ENCODE measurements at regions not wholly inside any gene's neighbourhood (a gene's known extent, or its start where the extent isn't known, plus 50 kb on each side); places are given as distances from the start of the nearest gene placed in this dataset.
A peak's percentile ranks its signal among the peaks of the same experiment; 100 is the strongest.

DNA sequence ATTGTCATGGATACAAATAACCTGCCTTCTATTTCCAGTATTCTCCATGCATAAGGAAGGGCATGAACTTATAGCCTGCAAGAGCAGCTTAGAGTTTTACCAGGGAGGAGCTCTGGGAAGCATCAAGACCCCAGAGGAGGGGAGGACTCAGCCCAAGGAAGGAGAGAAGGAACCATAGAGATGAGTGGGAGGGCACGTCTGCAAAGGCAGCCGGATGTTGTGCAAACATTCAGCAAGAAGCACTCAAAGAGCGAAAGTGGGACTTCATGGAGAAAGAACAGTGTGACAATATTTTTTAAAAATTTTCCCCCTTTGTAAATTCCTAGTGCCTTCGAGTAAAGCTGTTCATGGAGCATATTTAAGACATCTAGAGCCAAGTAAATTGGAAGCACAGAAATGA is 270.1 kb upstream of the PTGER4 start:
- no peaks in the 10 kb centered on the region for H3K36me3 ChIP-seq (ENCODE audit: control insufficient read depth, insufficient read depth, low read length)
- TF ChIP-seq, protein P1, sequence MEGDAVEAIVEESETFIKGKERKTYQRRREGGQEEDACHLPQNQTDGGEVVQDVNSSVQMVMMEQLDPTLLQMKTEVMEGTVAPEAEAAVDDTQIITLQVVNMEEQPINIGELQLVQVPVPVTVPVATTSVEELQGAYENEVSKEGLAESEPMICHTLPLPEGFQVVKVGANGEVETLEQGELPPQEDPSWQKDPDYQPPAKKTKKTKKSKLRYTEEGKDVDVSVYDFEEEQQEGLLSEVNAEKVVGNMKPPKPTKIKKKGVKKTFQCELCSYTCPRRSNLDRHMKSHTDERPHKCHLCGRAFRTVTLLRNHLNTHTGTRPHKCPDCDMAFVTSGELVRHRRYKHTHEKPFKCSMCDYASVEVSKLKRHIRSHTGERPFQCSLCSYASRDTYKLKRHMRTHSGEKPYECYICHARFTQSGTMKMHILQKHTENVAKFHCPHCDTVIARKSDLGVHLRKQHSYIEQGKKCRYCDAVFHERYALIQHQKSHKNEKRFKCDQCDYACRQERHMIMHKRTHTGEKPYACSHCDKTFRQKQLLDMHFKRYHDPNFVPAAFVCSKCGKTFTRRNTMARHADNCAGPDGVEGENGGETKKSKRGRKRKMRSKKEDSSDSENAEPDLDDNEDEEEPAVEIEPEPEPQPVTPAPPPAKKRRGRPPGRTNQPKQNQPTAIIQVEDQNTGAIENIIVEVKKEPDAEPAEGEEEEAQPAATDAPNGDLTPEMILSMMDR (IDR thresholded peaks at IDR 0.05), result no peak
- no peaks in the 10 kb centered on the region for H3K9me3 ChIP-seq (ENCODE audit: control insufficient read depth, low read length)
- no peaks in the 10 kb centered on the region for H3K79me2 ChIP-seq
- H3K9ac ChIP-seq, result no peak overlapping the region
- no peak overlapping the region for H3K27ac ChIP-seq
- H3K4me3 ChIP-seq (ENCODE audit: low read depth, low read length), result no peak overlapping the region
- no peaks in the 10 kb centered on the region for H3K4me1 ChIP-seq
- H3K27me3 ChIP-seq (ENCODE audit: control insufficient read depth, insufficient read depth, low read length), result no peaks in the 10 kb centered on the region
- no peak overlapping the region for H2AFZ ChIP-seq
- H3K4me2 ChIP-seq (ENCODE audit: low read length), result no peak overlapping the region

DNA sequence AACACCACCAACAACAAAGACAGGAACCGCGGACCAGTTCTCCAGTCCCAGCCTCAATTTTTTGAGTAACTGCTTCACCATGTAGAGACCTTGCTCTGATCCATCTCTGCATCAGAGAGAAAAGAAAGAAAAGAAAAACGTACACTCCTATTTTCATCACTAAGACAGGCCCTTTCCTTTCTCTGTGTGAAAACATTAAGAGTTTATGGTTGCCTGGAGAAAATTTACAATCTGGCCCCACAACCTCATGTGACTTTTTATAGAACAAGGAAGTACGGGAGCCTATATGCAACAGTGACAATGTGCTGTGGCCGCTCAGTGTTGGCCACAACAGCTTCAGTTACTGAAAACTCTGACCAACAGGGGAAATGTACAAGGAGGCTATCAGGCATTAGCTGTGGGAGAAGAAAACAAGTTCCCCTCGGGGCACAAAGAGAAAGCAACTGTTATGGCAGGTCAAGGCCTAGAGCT is 272.9 kb upstream of the PTGER4 start:
- no peak overlapping the region for H3K9ac ChIP-seq
- no peaks in the 10 kb centered on the region for H3K36me3 ChIP-seq (ENCODE audit: control insufficient read depth, insufficient read depth, low read length)
- TF ChIP-seq, protein P1 (IDR thresholded peaks at IDR 0.05), result no peak
- H3K27me3 ChIP-seq (ENCODE audit: control insufficient read depth, insufficient read depth, low read length), result no peaks in the 10 kb centered on the region
- no peaks in the 10 kb centered on the region for H3K9me3 ChIP-seq (ENCODE audit: control insufficient read depth, low read length)
- peak overlapping the region; percentile 5 for H3K27ac ChIP-seq
- H3K4me3 ChIP-seq (ENCODE audit: low read depth, low read length), result no peak overlapping the region
- H2AFZ ChIP-seq, result no peak overlapping the region
- H3K4me2 ChIP-seq (ENCODE audit: low read length), result no peak overlapping the region
- no peaks in the 10 kb centered on the region for H3K79me2 ChIP-seq
- H3K4me1 ChIP-seq, result no peaks in the 10 kb centered on the region

DNA sequence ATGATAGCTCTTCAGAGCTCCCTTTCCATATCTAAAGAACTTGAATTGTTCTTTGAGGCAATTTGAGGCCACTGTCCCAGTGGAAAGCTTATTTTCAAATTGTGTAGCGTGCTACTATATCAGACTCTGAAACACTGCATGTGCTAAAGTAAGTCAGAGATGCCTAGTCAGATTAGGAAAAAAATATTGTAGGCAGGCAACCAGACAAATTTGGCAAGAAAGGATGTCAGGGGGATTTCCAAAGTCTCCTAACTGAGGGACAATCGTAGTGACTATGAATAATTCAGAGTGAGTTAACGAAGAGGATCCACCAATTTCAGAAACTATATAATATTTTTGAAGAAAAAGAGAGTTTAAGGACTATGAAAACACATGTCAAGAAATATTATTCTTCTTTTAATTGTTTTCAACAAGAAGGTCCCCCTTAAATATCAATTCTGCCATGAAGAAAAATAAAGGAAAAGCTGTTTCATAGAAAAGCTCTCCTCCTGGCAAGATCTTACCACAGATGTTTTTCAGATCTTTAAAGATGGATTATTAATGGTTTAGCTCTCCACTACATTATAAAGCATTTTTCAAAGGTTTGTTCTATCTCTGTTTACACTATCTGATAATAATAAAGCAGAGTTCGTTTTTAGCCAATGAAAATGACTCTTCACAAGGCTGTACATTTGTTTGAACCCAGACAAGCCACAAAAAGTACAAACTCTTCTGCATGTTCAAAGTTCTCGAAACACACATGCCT is 273.5 kb upstream of the PTGER4 start:
- no peak overlapping the region for H3K4me3 ChIP-seq (ENCODE audit: low read depth, low read length)

DNA sequence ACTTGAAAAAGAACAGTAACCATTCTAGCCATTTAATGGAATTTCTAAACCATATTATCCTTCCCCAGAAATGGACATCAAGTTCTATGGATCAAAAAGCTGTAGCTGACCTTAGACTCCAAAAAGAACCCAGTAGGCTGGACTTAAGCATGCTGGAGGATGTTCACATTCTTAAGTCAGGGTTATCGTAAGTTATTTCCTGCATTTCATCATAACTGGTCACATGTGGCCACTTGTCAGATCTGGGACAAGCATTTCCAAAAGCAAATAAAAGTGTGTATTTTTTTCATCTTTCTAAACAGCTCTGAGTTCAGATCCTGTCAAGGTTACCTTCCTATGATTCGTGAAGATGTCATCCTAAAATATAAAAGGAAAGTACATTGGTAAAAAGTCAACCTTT is 274.5 kb upstream of the PTGER4 start:
- Histone ChIP-seq H3K9ac (no peak overlapping the region), H3K4me3 (ENCODE audit: low read depth, low read length) (no peak overlapping the region), H3K27ac (no peak overlapping the region), H3K27me3 (ENCODE audit: control insufficient read depth, insufficient read depth, low read length) (no peaks in the 10 kb centered on the region), H3K79me2 (no peaks in the 10 kb centered on the region), H3K9me3 (ENCODE audit: control insufficient read depth, low read length) (no peaks in the 10 kb centered on the region), H3K4me2 (ENCODE audit: low read length) (no peak overlapping the region), H2AFZ (no peak overlapping the region), H3K4me1 (no peaks in the 10 kb centered on the region), H3K36me3 (ENCODE audit: control insufficient read depth, insufficient read depth, low read length) (no peaks in the 10 kb centered on the region)
- TF ChIP-seq, protein P1 (IDR thresholded peaks at IDR 0.05), result no peak

More for the DNA sequence above, 273.5 kb upstream of the PTGER4 start:
- no peaks in the 10 kb centered on the region for H3K79me2 ChIP-seq
- H3K27ac ChIP-seq, result no peak overlapping the region
- H3K36me3 ChIP-seq (ENCODE audit: control insufficient read depth, insufficient read depth, low read length), result no peaks in the 10 kb centered on the region
- no peak overlapping the region for H3K4me2 ChIP-seq (ENCODE audit: low read length)
- H3K27me3 ChIP-seq (ENCODE audit: control insufficient read depth, insufficient read depth, low read length), result no peaks in the 10 kb centered on the region
- H2AFZ ChIP-seq, result no peak overlapping the region
- TF ChIP-seq, protein P1 (IDR thresholded peaks at IDR 0.05), result no peak
- H3K9ac ChIP-seq, result no peak overlapping the region
- no peaks in the 10 kb centered on the region for H3K4me1 ChIP-seq
- no peaks in the 10 kb centered on the region for H3K9me3 ChIP-seq (ENCODE audit: control insufficient read depth, low read length)

DNA sequence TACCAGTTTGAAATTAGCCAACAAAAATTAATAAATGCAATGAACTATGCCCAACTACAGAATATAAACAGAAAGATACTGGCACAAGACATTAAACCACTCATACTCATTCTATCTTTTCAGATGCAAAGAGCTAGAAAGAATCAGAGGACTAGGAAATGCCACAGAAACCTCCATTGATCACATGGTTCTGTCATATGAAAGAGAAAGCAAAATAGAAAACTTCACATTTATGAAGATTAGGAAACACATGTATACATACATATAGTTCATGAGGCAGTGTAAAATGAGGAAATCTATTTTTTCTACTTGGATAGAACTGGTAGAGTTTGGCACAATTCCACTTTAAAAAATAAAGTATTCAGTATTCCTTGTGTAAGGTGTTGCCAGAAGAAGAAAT is 275.1 kb upstream of the PTGER4 start:
- TF ChIP-seq, protein P1 (IDR thresholded peaks at IDR 0.05), result no peak
- no peak overlapping the region for H3K4me3 ChIP-seq (ENCODE audit: low read depth, low read length)
- no peak overlapping the region for H3K27ac ChIP-seq

More for the DNA sequence above, 275.1 kb upstream of the PTGER4 start:
- no peaks in the 10 kb centered on the region for H3K36me3 ChIP-seq (ENCODE audit: control insufficient read depth, insufficient read depth, low read length)
- no peaks in the 10 kb centered on the region for H3K4me1 ChIP-seq
- H3K9ac ChIP-seq, result no peak overlapping the region
- H2AFZ ChIP-seq, result no peak overlapping the region
- H3K9me3 ChIP-seq (ENCODE audit: control insufficient read depth, low read length), result no peaks in the 10 kb centered on the region
- H3K27me3 ChIP-seq (ENCODE audit: control insufficient read depth, insufficient read depth, low read length), result no peaks in the 10 kb centered on the region
- no peak overlapping the region for H3K4me2 ChIP-seq (ENCODE audit: low read length)
- no peaks in the 10 kb centered on the region for H3K79me2 ChIP-seq
